H1 (cell line): ENCODE measurements at regions not wholly inside any gene's neighbourhood (a gene's known extent, or its start where the extent isn't known, plus 50 kb on each side); places are given as distances from the start of the nearest gene placed in this dataset.

Source experiments
- CTCF ChIA-PET: fragments of 300-600 bp; sonication (Branson Sonifier 250); formaldehyde crosslinking; loops from one replicate; lab custom pipeline; 2021; ENCODE audit not compliant: partially characterized antibody; lab: Charles Lee
- POLR2A ChIA-PET: fragments of 300-600 bp; sonication (Branson Sonifier 250); formaldehyde crosslinking; loops from one replicate; lab custom pipeline; 2021; ENCODE audit warnings: inconsistent platforms; ENCODE audit not compliant: partially characterized antibody; lab: Charles Lee
- DNase-seq, 2 experiments: peaks; one replicate each; pipeline versions ENCODE4 v3.0.0 to v3.0.0-alpha.2; 2010 to 2022; ENCODE audit warnings: low spot score in 2 of 2, low read depth in 1 of 2, mixed read lengths in 1 of 2
- FAIRE-seq: peaks from 2 replicates; lab custom pipeline; 2011; peaks lifted over from hg19 to GRCh38; lab: Jason Lieb, UNC
- H2AFZ ChIP-seq: 2 replicates; pipeline ENCODE4 v1.8.1; 2012; ENCODE audit warnings: low read length, inconsistent platforms
- H2AK5ac ChIP-seq: 2 replicates; pipeline ENCODE4 v1.6.1; 2013; ENCODE audit warnings: low read depth, low read length
- H2BK120ac ChIP-seq: replicated peaks from 2 replicates; pipeline ENCODE3; 2013; ENCODE audit warnings: low read depth, low read length, inconsistent platforms
- H2BK12ac ChIP-seq: 2 replicates; pipeline ENCODE4 v1.6.1; 2013; ENCODE audit warnings: low read depth, low read length
- H2BK15ac ChIP-seq: 2 replicates; pipeline ENCODE4 v1.6.1; 2013; ENCODE audit warnings: low read length
- H2BK20ac ChIP-seq: 2 replicates; pipeline ENCODE4 v1.6.1; 2013; ENCODE audit warnings: low read length
- H2BK5ac ChIP-seq: 2 replicates; pipeline ENCODE4 v1.6.1; 2013; ENCODE audit warnings: low read depth, low read length
- H3K14ac ChIP-seq: 2 replicates; pipeline ENCODE4 v1.6.1; 2013; ENCODE audit warnings: inconsistent platforms; ENCODE audit not compliant: insufficient read length
- H3K18ac ChIP-seq: 2 replicates; pipeline ENCODE4 v1.6.1; 2013; ENCODE audit warnings: low read length; ENCODE audit errors: extremely low read depth
- H3K23ac ChIP-seq: 2 replicates; pipeline ENCODE4 v1.6.1; 2013; ENCODE audit warnings: inconsistent platforms; ENCODE audit not compliant: insufficient read length
- H3K23me2 ChIP-seq: 2 replicates; pipeline ENCODE4 v1.6.1; 2013; ENCODE audit warnings: low read depth, low read length
- H3K27ac ChIP-seq: 2 replicates; pipeline ENCODE4 v1.6.1; 2011; ENCODE audit warnings: low read depth, low read length, inconsistent platforms
- H3K27me3 ChIP-seq, 4 experiments: replicated peaks in 1 of 4; 1 replicate in 1 of 4; 2 replicates in 3 of 4; pipeline versions ENCODE4 v1.6.1 to v1.8.1; 2011 to 2013; ENCODE audit warnings: low read length in 3 of 4, mild to moderate bottlenecking in 3 of 4, inconsistent platforms in 2 of 4, mixed read lengths in 2 of 4, moderate library complexity in 1 of 4; ENCODE audit not compliant: control insufficient read depth in 3 of 4, insufficient read depth in 3 of 4; ENCODE audit errors: extremely low read depth in 1 of 4
- H3K36me3 ChIP-seq, 4 experiments: 2 replicates each; pipeline versions ENCODE4 v1.6.1 to v1.8.1; 2011 to 2013; ENCODE audit warnings: mild to moderate bottlenecking in 4 of 4, low read length in 3 of 4, moderate library complexity in 2 of 4, control low read depth in 1 of 4, inconsistent platforms in 1 of 4; ENCODE audit not compliant: insufficient read depth in 4 of 4, control insufficient read depth in 2 of 4
- H3K4ac ChIP-seq: replicated peaks from 2 replicates; pipeline ENCODE3; 2013; ENCODE audit warnings: low read length, low read depth, mixed read lengths, inconsistent platforms; ENCODE audit not compliant: insufficient read length
- H3K4me1 ChIP-seq, 4 experiments: replicated peaks in 1 of 4; 1 replicate in 1 of 4; 2 replicates in 3 of 4; pipeline versions ENCODE4 v1.6.1 to v1.8.1; 2011 to 2013; ENCODE audit warnings: low read length in 3 of 4, inconsistent platforms in 2 of 4, mixed read lengths in 1 of 4; ENCODE audit not compliant: insufficient read depth in 4 of 4, control insufficient read depth in 3 of 4
- H3K4me2 ChIP-seq, 2 experiments: 2 replicates each; pipeline versions ENCODE4 v1.6.1 to v1.8.1; 2011 to 2013; ENCODE audit warnings: low read depth in 2 of 2, low read length in 2 of 2, control low read depth in 1 of 2, inconsistent platforms in 1 of 2, mild to moderate bottlenecking in 1 of 2; ENCODE audit not compliant: insufficient read depth in 1 of 2
- H3K4me3 ChIP-seq, 4 experiments: fragments of 200-600, 300-600 bp in 1 of 4; sonication (generic), shearing (Covaris generic), sonication (Bioruptor Twin) in 1 of 4; 2 replicates each; pipeline versions ENCODE4 v1.5.1 to v1.8.1; 2011 to 2016; ENCODE audit warnings: low read length in 4 of 4, low read depth in 3 of 4, control low read depth in 2 of 4, inconsistent platforms in 2 of 4, mild to moderate bottlenecking in 2 of 4, mixed read lengths in 1 of 4, moderate library complexity in 1 of 4; ENCODE audit not compliant: insufficient read depth in 2 of 4; ENCODE audit errors: extremely low read depth in 1 of 4
- H3K56ac ChIP-seq: replicated peaks from 2 replicates; pipeline ENCODE3; 2013; ENCODE audit warnings: low read depth, mild to moderate bottlenecking, mixed read lengths, low read length, inconsistent platforms; ENCODE audit not compliant: insufficient read length
- H3K79me1 ChIP-seq: 2 replicates; pipeline ENCODE4 v1.6.1; 2013; ENCODE audit warnings: low read depth, low read length, control low read depth
- H3K79me2 ChIP-seq, 2 experiments: 2 replicates each; pipeline versions ENCODE4 v1.6.1 to v1.8.1; 2012 to 2013; ENCODE audit warnings: low read length in 2 of 2, mild to moderate bottlenecking in 2 of 2, inconsistent platforms in 1 of 2; ENCODE audit not compliant: insufficient read depth in 2 of 2, control insufficient read depth in 1 of 2
- H3K9ac ChIP-seq, 4 experiments: replicated peaks in 1 of 4; 1 replicate in 1 of 4; 2 replicates in 3 of 4; pipeline versions ENCODE4 v1.6.1 to v1.8.1; 2011 to 2013; ENCODE audit warnings: low read depth in 3 of 4, low read length in 3 of 4, control low read depth in 2 of 4, mild to moderate bottlenecking in 2 of 4, moderate library complexity in 2 of 4, inconsistent platforms in 1 of 4; ENCODE audit errors: extremely low read depth in 1 of 4
- H3K9me3 ChIP-seq, 2 experiments: 2 replicates each; pipeline versions ENCODE4 v1.6.1 to v1.8.1; 2012 to 2013; ENCODE audit warnings: mild to moderate bottlenecking in 2 of 2, moderate library complexity in 2 of 2, control low read depth in 1 of 2, inconsistent platforms in 1 of 2, low read depth in 1 of 2, low read length in 1 of 2, mixed read lengths in 1 of 2; ENCODE audit not compliant: insufficient read depth in 2 of 2
- H4K20me1 ChIP-seq, 2 experiments: replicated peaks in 1 of 2; 2 replicates each; pipeline versions ENCODE3 to v1.8.1; 2011 to 2013; ENCODE audit warnings: inconsistent platforms in 2 of 2, low read length in 2 of 2, mild to moderate bottlenecking in 1 of 2; ENCODE audit not compliant: insufficient read depth in 2 of 2, control insufficient read depth in 1 of 2
- H4K5ac ChIP-seq: 2 replicates; pipeline ENCODE4 v1.6.1; 2013; ENCODE audit warnings: low read length, low read depth, mixed read lengths, inconsistent platforms; ENCODE audit not compliant: insufficient read length
- H4K8ac ChIP-seq: 2 replicates; pipeline ENCODE4 v1.8.0; 2013; ENCODE audit warnings: mild to moderate bottlenecking, moderate library complexity, low read length, inconsistent platforms; ENCODE audit not compliant: insufficient read depth; ENCODE audit errors: extremely low read depth
- H4K91ac ChIP-seq: replicated peaks from 2 replicates; pipeline ENCODE3; 2013; ENCODE audit warnings: low read length, mixed read lengths, inconsistent platforms; ENCODE audit not compliant: insufficient read length
- ATF3 ChIP-seq: IDR thresholded peaks from 2 replicates; pipeline ENCODE4 v1.6.1; 2011; ENCODE audit warnings: low read depth, mild to moderate bottlenecking, low read length; ENCODE audit not compliant: insufficient read depth
- CBX8 ChIP-seq: fragments of 300-800, 300-1000 bp; sonication (generic); IDR thresholded peaks from 2 replicates; pipeline ENCODE4 v1.7.1; 2016; ENCODE audit warnings: low read depth, low read length, borderline replicate concordance
- FOSL1 ChIP-seq: IDR thresholded peaks from 2 replicates; pipeline ENCODE4 v1.6.1; 2011; ENCODE audit warnings: mild to moderate bottlenecking, low read depth, low read length, moderate library complexity; ENCODE audit not compliant: insufficient read depth
- GABPA ChIP-seq: IDR thresholded peaks from 2 replicates; pipeline ENCODE4 v1.6.1; 2011; ENCODE audit warnings: mild to moderate bottlenecking, low read length, moderate library complexity, borderline replicate concordance; ENCODE audit not compliant: insufficient read depth
- KDM4A ChIP-seq: IDR thresholded peaks from one replicate; pipeline ENCODE4 v1.7.1; 2012; ENCODE audit warnings: low read depth, mild to moderate bottlenecking, moderate library complexity, low read length, inconsistent platforms; ENCODE audit not compliant: severe bottlenecking
- SAP30 ChIP-seq: fragments of 300-600 bp; sonication (generic); IDR thresholded peaks from 2 replicates; pipeline ENCODE4 v1.7.1; 2012; ENCODE audit warnings: low read length, moderate library complexity, mild to moderate bottlenecking, inconsistent platforms; ENCODE audit not compliant: insufficient read depth, insufficient replicate concordance
- SIRT6 ChIP-seq: IDR thresholded peaks from one replicate; pipeline ENCODE4 v1.7.1; 2012; ENCODE audit warnings: low read length, inconsistent platforms
- SP1 ChIP-seq: IDR thresholded peaks from 2 replicates; pipeline ENCODE4 v1.6.1; 2011; ENCODE audit warnings: low read depth, low read length
- SP4 ChIP-seq: IDR thresholded peaks from 2 replicates; pipeline ENCODE4 v1.6.1; 2012; ENCODE audit warnings: low read length, inconsistent platforms
- TAF7 ChIP-seq: optimal IDR thresholded peaks from 2 replicates; pipeline ENCODE3; 2011; ENCODE audit warnings: low read depth, mild to moderate bottlenecking, inconsistent platforms, low read length, moderate library complexity, borderline replicate concordance
- WGBS, 2 experiments: shearing (Covaris generic) in 1 of 2; methylation state at CpG; one replicate each; pipeline versions ENCODE4 v1.1.6 to v1.1.7; 2013 to 2015; ENCODE audit warnings: low lambda C conversion rate in 2 of 2, mixed read lengths in 2 of 2, inconsistent platforms in 1 of 2, low coverage in 1 of 2, missing lambda C conversion rate in 1 of 2; ENCODE audit not compliant: insufficient replicate concordance in 2 of 2, insufficient coverage in 1 of 2, insufficient read length in 1 of 2; ENCODE audit errors: extremely low coverage in 1 of 2, missing lambda C conversion rate in 1 of 2; 5-methylcytosine and 5-hydroxymethylcytosine counted together

GRCh38 chr16:85424260-85425073, 188.7 kb upstream of the GSE1 start:
- Histone ChIP-seq H3K14ac (no peak overlapping the region), H3K79me2 (no peaks in the 10 kb centered on the region), H2BK120ac (no peak overlapping the region), H2BK12ac (no peak overlapping the region), H4K91ac (no peak overlapping the region), H3K4ac (no peak overlapping the region), H3K4me2 (no peak overlapping the region), H3K36me3 (no peaks in the 10 kb centered on the region), H3K4me1 (peaks cover 0 to 18% (median 5%) of the 10 kb centered on the region in 4 experiments; a peak in 5 of 7 replicates), H3K9me3 (no peaks in the 10 kb centered on the region), H3K27me3 (no peaks in the 10 kb centered on the region), H2BK5ac (0 out of 2 replicates have a peak overlapping the region, but pooled peaks have one; percentile 44), H3K23ac (no peak overlapping the region), H4K20me1 (peaks cover 1 to 4% of the 10 kb centered on the region in 2 experiments), H3K27ac (no peak overlapping the region), H2BK20ac (no peak overlapping the region), H3K4me3 (no peak overlapping the region), H2BK15ac (no peak overlapping the region; the same call in 1 of the 2 replicates), H3K18ac (no peak overlapping the region), H3K56ac (no peak overlapping the region), H2AK5ac (no peak overlapping the region), H4K8ac (no peak overlapping the region), H2AFZ (no peak overlapping the region), H4K5ac (no peak overlapping the region), H3K79me1 (no peaks in the 10 kb centered on the region), H3K9ac (no peak overlapping the region), H3K23me2 (peaks cover 10% of the 10 kb centered on the region; the same call in 1 of the 2 replicates)
- ChIA-PET POLR2A (interaction anchor here (1.0 kb wide), 1 partner anchor 10 kb away, joined by 4 read pairs; no protein-coding TSS in a partner anchor), CTCF (interaction anchor here (0.7 to 13.4 kb wide), 12 partner anchors 9 to 184 kb away, joined by 3 to 182 read pairs (median 4); no protein-coding TSS in a partner anchor)
- 83% methylated on average over 26 of the region's 35 CpGs; no CpG with 5 or more reads in 1 of the 2 experiments for WGBS, 2 experiments
- FAIRE-seq (no peak), DNase-seq (peak in 1 of 2 experiments; percentile 42)
- TF ChIP-seq ATF3, result no peak
- TF ChIP-seq GABPA, result no peak
- TF ChIP-seq SAP30, result no peak
- TF ChIP-seq SP1, result no peak
- no peak for TF ChIP-seq SP4
- TF ChIP-seq KDM4A, result no peak
- TF ChIP-seq FOSL1, result no peak
- no peak for TF ChIP-seq SIRT6
- TF ChIP-seq CBX8, result no peak
- no peak for TF ChIP-seq TAF7
